ENCODE measurements at regions not wholly inside any gene's neighbourhood (a gene's known extent, or its start where the extent isn't known, plus 50 kb on each side); places are given as distances from the start of the nearest gene placed in this dataset.

- TF ChIP-seq CTCF (conservative IDR thresholded peaks at IDR 0.05; ENCODE audit: low read depth in 2 of 2): no peak
- no peak for TF ChIP-seq EZH2 (IDR thresholded peaks at IDR 0.05; ENCODE audit: low read depth, unreplicated experiment)
- TF ChIP-seq, protein P1, sequence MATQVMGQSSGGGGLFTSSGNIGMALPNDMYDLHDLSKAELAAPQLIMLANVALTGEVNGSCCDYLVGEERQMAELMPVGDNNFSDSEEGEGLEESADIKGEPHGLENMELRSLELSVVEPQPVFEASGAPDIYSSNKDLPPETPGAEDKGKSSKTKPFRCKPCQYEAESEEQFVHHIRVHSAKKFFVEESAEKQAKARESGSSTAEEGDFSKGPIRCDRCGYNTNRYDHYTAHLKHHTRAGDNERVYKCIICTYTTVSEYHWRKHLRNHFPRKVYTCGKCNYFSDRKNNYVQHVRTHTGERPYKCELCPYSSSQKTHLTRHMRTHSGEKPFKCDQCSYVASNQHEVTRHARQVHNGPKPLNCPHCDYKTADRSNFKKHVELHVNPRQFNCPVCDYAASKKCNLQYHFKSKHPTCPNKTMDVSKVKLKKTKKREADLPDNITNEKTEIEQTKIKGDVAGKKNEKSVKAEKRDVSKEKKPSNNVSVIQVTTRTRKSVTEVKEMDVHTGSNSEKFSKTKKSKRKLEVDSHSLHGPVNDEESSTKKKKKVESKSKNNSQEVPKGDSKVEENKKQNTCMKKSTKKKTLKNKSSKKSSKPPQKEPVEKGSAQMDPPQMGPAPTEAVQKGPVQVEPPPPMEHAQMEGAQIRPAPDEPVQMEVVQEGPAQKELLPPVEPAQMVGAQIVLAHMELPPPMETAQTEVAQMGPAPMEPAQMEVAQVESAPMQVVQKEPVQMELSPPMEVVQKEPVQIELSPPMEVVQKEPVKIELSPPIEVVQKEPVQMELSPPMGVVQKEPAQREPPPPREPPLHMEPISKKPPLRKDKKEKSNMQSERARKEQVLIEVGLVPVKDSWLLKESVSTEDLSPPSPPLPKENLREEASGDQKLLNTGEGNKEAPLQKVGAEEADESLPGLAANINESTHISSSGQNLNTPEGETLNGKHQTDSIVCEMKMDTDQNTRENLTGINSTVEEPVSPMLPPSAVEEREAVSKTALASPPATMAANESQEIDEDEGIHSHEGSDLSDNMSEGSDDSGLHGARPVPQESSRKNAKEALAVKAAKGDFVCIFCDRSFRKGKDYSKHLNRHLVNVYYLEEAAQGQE (IDR thresholded peaks at IDR 0.05; ENCODE audit: unreplicated experiment): no peak
- no peak for TF ChIP-seq NANOG (IDR thresholded peaks at IDR 0.05; ENCODE audit: borderline replicate concordance)
Observed at GRCh38 chr5:153926201-153926600, 112.5 kb downstream of the FAM114A2 start.

All from GM23338 (cell line).